H9 (cell line): ENCODE measurements at regions not wholly inside any gene's neighbourhood (a gene's known extent, or its start where the extent isn't known, plus 50 kb on each side); places are given as distances from the start of the nearest gene placed in this dataset.

Experiments
- DNase-seq: peaks from one replicate; pipeline ENCODE4 v3.0.0-alpha.2; 2017
- H2AFZ ChIP-seq: one replicate; pipeline ENCODE4 v1.6.1; 2013; ENCODE audit warnings: mild to moderate bottlenecking, low read length, control low read depth, moderate library complexity
- H2AK5ac ChIP-seq: 2 replicates; pipeline ENCODE4 v1.6.1; 2013; ENCODE audit warnings: low read length, control low read depth, mixed read lengths; ENCODE audit not compliant: insufficient read length
- H2BK120ac ChIP-seq: one replicate; pipeline ENCODE4 v1.6.1; 2013; ENCODE audit warnings: low read depth, mild to moderate bottlenecking, low read length, control low read depth, inconsistent platforms; ENCODE audit not compliant: poor library complexity, severe bottlenecking
- H2BK12ac ChIP-seq: 2 replicates; pipeline ENCODE4 v1.6.1; 2013; ENCODE audit warnings: low read length, control low read depth, mixed read lengths, low read depth; ENCODE audit not compliant: insufficient read length
- H2BK15ac ChIP-seq: 2 replicates; pipeline ENCODE4 v1.6.1; 2013; ENCODE audit warnings: low read depth, low read length, control low read depth
- H2BK20ac ChIP-seq: one replicate; pipeline ENCODE4 v1.6.1; 2013; ENCODE audit warnings: low read depth, mild to moderate bottlenecking, low read length, control low read depth, inconsistent platforms; ENCODE audit not compliant: poor library complexity, severe bottlenecking
- H2BK5ac ChIP-seq: 2 replicates; pipeline ENCODE4 v1.6.1; 2013; ENCODE audit warnings: low read length, control low read depth, mixed read lengths; ENCODE audit not compliant: insufficient read length
- H3K14ac ChIP-seq: 2 replicates; pipeline ENCODE4 v1.6.1; 2013; ENCODE audit warnings: low read length, control low read depth; ENCODE audit not compliant: insufficient read depth
- H3K18ac ChIP-seq: 2 replicates; pipeline ENCODE4 v1.6.1; 2013; ENCODE audit warnings: low read depth, mild to moderate bottlenecking, mixed read lengths, low read length, control low read depth; ENCODE audit not compliant: insufficient read length
- H3K23ac ChIP-seq: 2 replicates; pipeline ENCODE4 v1.6.1; 2013; ENCODE audit warnings: low read length, control low read depth, mixed read lengths, low read depth; ENCODE audit not compliant: insufficient read length
- H3K23me2 ChIP-seq: 2 replicates; pipeline ENCODE4 v1.6.1; 2013; ENCODE audit warnings: low read depth, mild to moderate bottlenecking, mixed read lengths, low read length, control low read depth; ENCODE audit not compliant: insufficient read length, poor library complexity, severe bottlenecking
- H3K27ac ChIP-seq: 2 replicates; pipeline ENCODE4 v1.5.1; 2013; ENCODE audit warnings: low read length, control low read depth, mixed read lengths, low read depth; ENCODE audit not compliant: insufficient read length
- H3K27me3 ChIP-seq: 2 replicates; pipeline ENCODE4 v1.6.1; 2013; ENCODE audit warnings: low read length, control low read depth, inconsistent platforms; ENCODE audit not compliant: insufficient read depth
- H3K4ac ChIP-seq: 2 replicates; pipeline ENCODE4 v1.6.1; 2013; ENCODE audit warnings: low read depth, mild to moderate bottlenecking, control low read depth, inconsistent platforms, low read length, moderate library complexity
- H3K4me1 ChIP-seq: 2 replicates; pipeline ENCODE4 v1.6.1; 2013; ENCODE audit warnings: low read length, control low read depth, inconsistent platforms; ENCODE audit not compliant: insufficient read depth
- H3K4me2 ChIP-seq: 2 replicates; pipeline ENCODE4 v1.6.1; 2013; ENCODE audit warnings: low read length, control low read depth, mixed read lengths; ENCODE audit not compliant: insufficient read length, insufficient read depth
- H3K56ac ChIP-seq: 2 replicates; pipeline ENCODE4 v1.6.1; 2013; ENCODE audit warnings: low read depth, mild to moderate bottlenecking, mixed read lengths, low read length, control low read depth; ENCODE audit not compliant: insufficient read length
- H3K79me1 ChIP-seq: 2 replicates; pipeline ENCODE4 v1.6.1; 2013; ENCODE audit warnings: low read depth, mild to moderate bottlenecking, moderate library complexity, low read length, control low read depth, inconsistent platforms; ENCODE audit not compliant: insufficient read depth, poor library complexity, severe bottlenecking
- H3K79me2 ChIP-seq: 2 replicates; pipeline ENCODE4 v1.6.1; 2013; ENCODE audit warnings: low read length, control low read depth, inconsistent platforms; ENCODE audit not compliant: insufficient read depth
- H3K9ac ChIP-seq: 2 replicates; pipeline ENCODE4 v1.6.1; 2013; ENCODE audit warnings: low read length, control low read depth, mixed read lengths; ENCODE audit not compliant: insufficient read length; ENCODE audit errors: extremely low read depth
- H3K9me3 ChIP-seq: one replicate; pipeline ENCODE4 v1.6.1; 2013; ENCODE audit warnings: low read depth, low read length, inconsistent platforms; ENCODE audit not compliant: control insufficient read depth
- H3T11ph ChIP-seq: one replicate; pipeline ENCODE4 v1.6.1; 2013; ENCODE audit warnings: mild to moderate bottlenecking, low read length, control low read depth, inconsistent platforms
- H4K20me1 ChIP-seq: one replicate; pipeline ENCODE4 v1.6.1; 2013; ENCODE audit not compliant: control insufficient read depth, insufficient read length, insufficient read depth
- H4K5ac ChIP-seq: 2 replicates; pipeline ENCODE4 v1.6.1; 2013; ENCODE audit warnings: low read depth, mild to moderate bottlenecking, mixed read lengths, low read length, control low read depth; ENCODE audit not compliant: insufficient read length
- H4K8ac ChIP-seq: replicated peaks from 2 replicates; pipeline ENCODE4 v1.6.1; 2013; ENCODE audit warnings: low read length, control low read depth, mixed read lengths, low read depth; ENCODE audit not compliant: insufficient read length
- H4K91ac ChIP-seq: 2 replicates; pipeline ENCODE4 v1.6.1; 2013; ENCODE audit warnings: low read depth, mild to moderate bottlenecking, moderate library complexity, mixed read lengths, low read length, control low read depth; ENCODE audit not compliant: insufficient read length
- H3K27ac Mint-ChIP-seq, 3 experiments: 2 replicates in 2 of 3; 3 replicates in 1 of 3; pipeline ENCODE4 v1.8.0; 2020 to 2021; ENCODE audit warnings: mixed read lengths in 3 of 3, mild to moderate bottlenecking in 1 of 3, moderate library complexity in 1 of 3
- H3K27me3 Mint-ChIP-seq: 2 replicates; pipeline ENCODE4 v1.8.0; 2021; ENCODE audit warnings: low read depth, mild to moderate bottlenecking, moderate library complexity, mixed read lengths
- H3K36me3 Mint-ChIP-seq, 3 experiments: 2 replicates in 2 of 3; 3 replicates in 1 of 3; pipeline ENCODE4 v1.8.0; 2020 to 2021; ENCODE audit warnings: low read depth in 3 of 3, mixed read lengths in 3 of 3; ENCODE audit not compliant: insufficient read depth in 1 of 3
- H3K4me1 Mint-ChIP-seq, 2 experiments: 2 replicates each; pipeline ENCODE4 v1.8.0; 2020; ENCODE audit warnings: mixed read lengths in 2 of 2
- H3K4me3 Mint-ChIP-seq, 2 experiments: 2 replicates in 1 of 2; 3 replicates in 1 of 2; pipeline ENCODE4 v1.8.0; 2020 to 2021; ENCODE audit warnings: mild to moderate bottlenecking in 2 of 2, mixed read lengths in 2 of 2, moderate library complexity in 1 of 2
- H3K9me3 Mint-ChIP-seq, 2 experiments: 2 replicates in 1 of 2; 3 replicates in 1 of 2; pipeline ENCODE4 v1.8.0; 2020; ENCODE audit warnings: mild to moderate bottlenecking in 2 of 2, mixed read lengths in 2 of 2, moderate library complexity in 1 of 2
- CTCF ChIP-seq: fragments of 200-600 bp; sonication (generic); conservative IDR thresholded peaks from 3 replicates; pipeline ENCODE4 v1.8.0; 2021; ENCODE audit warnings: antibody characterized with exemption, mild to moderate bottlenecking
- WGBS: extraction: QIAGEN DNeasy Blood & Tissue Kit; methylation state at CpG from one replicate; pipeline ENCODE4 v1.1.7; 2013; ENCODE audit warnings: missing lambda C conversion rate, low lambda C conversion rate, mixed read lengths; ENCODE audit not compliant: insufficient read length; ENCODE audit errors: extremely low coverage; 5-methylcytosine and 5-hydroxymethylcytosine counted together

- Histone ChIP-seq H2BK120ac (no peak overlapping the region), H4K8ac (no peak overlapping the region), H2AFZ (no peak overlapping the region), H3K18ac (no peak overlapping the region), H3T11ph (no peak overlapping the region), H3K27me3 (no peaks in the 10 kb centered on the region), H3K23ac (no peak overlapping the region), H4K5ac (no peak overlapping the region), H2BK20ac (no peak overlapping the region), H3K56ac (no peak overlapping the region), H3K9me3 (no peaks in the 10 kb centered on the region), H2BK5ac (no peak overlapping the region), H2AK5ac (no peak overlapping the region), H3K9ac (no peak overlapping the region), H3K79me2 (no peaks in the 10 kb centered on the region), H3K4me1 (no peaks in the 10 kb centered on the region), H3K27ac (no peak overlapping the region), H3K4me2 (no peak overlapping the region), H3K79me1 (no peaks in the 10 kb centered on the region), H4K91ac (no peak overlapping the region), H3K14ac (no peak overlapping the region; the same call in 1 of the 2 replicates), H3K23me2 (no peaks in the 10 kb centered on the region), H4K20me1 (no peaks in the 10 kb centered on the region), H2BK15ac (no peak overlapping the region), H2BK12ac (no peak overlapping the region), H3K4ac (no peak overlapping the region)
- no peaks in the 10 kb centered on the region for H3K4me1 Mint-ChIP-seq
- no CpG with 5 or more reads among the region's 18 CpGs for WGBS
- no peaks in the 10 kb centered on the region; a peak in 1 of 7 replicates for H3K36me3 Mint-ChIP-seq
- no peaks in the 10 kb centered on the region; a peak in 1 of 5 replicates for H3K9me3 Mint-ChIP-seq
- DNase-seq, result no peak
- no peak overlapping the region for H3K4me3 Mint-ChIP-seq
- no peak for TF ChIP-seq CTCF
- no peak overlapping the region; a peak in 1 of 7 replicates for H3K27ac Mint-ChIP-seq
- H3K27me3 Mint-ChIP-seq, result peaks cover 33% of the 10 kb centered on the region
Observed at GRCh38 chr2:2715036-2715818, 384.2 kb upstream of the MYT1L start.
